H9 (cell line): ENCODE measurements at regions not wholly inside any gene's neighbourhood (a gene's known extent, or its start where the extent isn't known, plus 50 kb on each side); places are given as distances from the start of the nearest gene placed in this dataset.
"Not testable (repeated sequence)": the region's sequence is repeated elsewhere in the genome, so short reads cannot be mapped to it uniquely, and the experiment has no call there.

Source experiments
- DNase-seq: peaks from one replicate; pipeline ENCODE4 v3.0.0-alpha.2; 2017
- H2AFZ ChIP-seq: one replicate; pipeline ENCODE4 v1.6.1; 2013; ENCODE audit warnings: mild to moderate bottlenecking, low read length, control low read depth, moderate library complexity
- H2AK5ac ChIP-seq: 2 replicates; pipeline ENCODE4 v1.6.1; 2013; ENCODE audit warnings: low read length, control low read depth, mixed read lengths; ENCODE audit not compliant: insufficient read length
- H2BK120ac ChIP-seq: one replicate; pipeline ENCODE4 v1.6.1; 2013; ENCODE audit warnings: low read depth, mild to moderate bottlenecking, low read length, control low read depth, inconsistent platforms; ENCODE audit not compliant: poor library complexity, severe bottlenecking
- H2BK12ac ChIP-seq: 2 replicates; pipeline ENCODE4 v1.6.1; 2013; ENCODE audit warnings: low read length, control low read depth, mixed read lengths, low read depth; ENCODE audit not compliant: insufficient read length
- H2BK15ac ChIP-seq: 2 replicates; pipeline ENCODE4 v1.6.1; 2013; ENCODE audit warnings: low read depth, low read length, control low read depth
- H2BK20ac ChIP-seq: one replicate; pipeline ENCODE4 v1.6.1; 2013; ENCODE audit warnings: low read depth, mild to moderate bottlenecking, low read length, control low read depth, inconsistent platforms; ENCODE audit not compliant: poor library complexity, severe bottlenecking
- H2BK5ac ChIP-seq: 2 replicates; pipeline ENCODE4 v1.6.1; 2013; ENCODE audit warnings: low read length, control low read depth, mixed read lengths; ENCODE audit not compliant: insufficient read length
- H3K14ac ChIP-seq: 2 replicates; pipeline ENCODE4 v1.6.1; 2013; ENCODE audit warnings: low read length, control low read depth; ENCODE audit not compliant: insufficient read depth
- H3K18ac ChIP-seq: 2 replicates; pipeline ENCODE4 v1.6.1; 2013; ENCODE audit warnings: low read depth, mild to moderate bottlenecking, mixed read lengths, low read length, control low read depth; ENCODE audit not compliant: insufficient read length
- H3K23ac ChIP-seq: 2 replicates; pipeline ENCODE4 v1.6.1; 2013; ENCODE audit warnings: low read length, control low read depth, mixed read lengths, low read depth; ENCODE audit not compliant: insufficient read length
- H3K23me2 ChIP-seq: 2 replicates; pipeline ENCODE4 v1.6.1; 2013; ENCODE audit warnings: low read depth, mild to moderate bottlenecking, mixed read lengths, low read length, control low read depth; ENCODE audit not compliant: insufficient read length, poor library complexity, severe bottlenecking
- H3K27ac ChIP-seq: 2 replicates; pipeline ENCODE4 v1.5.1; 2013; ENCODE audit warnings: low read length, control low read depth, mixed read lengths, low read depth; ENCODE audit not compliant: insufficient read length
- H3K27me3 ChIP-seq: 2 replicates; pipeline ENCODE4 v1.6.1; 2013; ENCODE audit warnings: low read length, control low read depth, inconsistent platforms; ENCODE audit not compliant: insufficient read depth
- H3K4ac ChIP-seq: 2 replicates; pipeline ENCODE4 v1.6.1; 2013; ENCODE audit warnings: low read depth, mild to moderate bottlenecking, control low read depth, inconsistent platforms, low read length, moderate library complexity
- H3K4me1 ChIP-seq: 2 replicates; pipeline ENCODE4 v1.6.1; 2013; ENCODE audit warnings: low read length, control low read depth, inconsistent platforms; ENCODE audit not compliant: insufficient read depth
- H3K4me2 ChIP-seq: 2 replicates; pipeline ENCODE4 v1.6.1; 2013; ENCODE audit warnings: low read length, control low read depth, mixed read lengths; ENCODE audit not compliant: insufficient read length, insufficient read depth
- H3K56ac ChIP-seq: 2 replicates; pipeline ENCODE4 v1.6.1; 2013; ENCODE audit warnings: low read depth, mild to moderate bottlenecking, mixed read lengths, low read length, control low read depth; ENCODE audit not compliant: insufficient read length
- H3K79me1 ChIP-seq: 2 replicates; pipeline ENCODE4 v1.6.1; 2013; ENCODE audit warnings: low read depth, mild to moderate bottlenecking, moderate library complexity, low read length, control low read depth, inconsistent platforms; ENCODE audit not compliant: insufficient read depth, poor library complexity, severe bottlenecking
- H3K79me2 ChIP-seq: 2 replicates; pipeline ENCODE4 v1.6.1; 2013; ENCODE audit warnings: low read length, control low read depth, inconsistent platforms; ENCODE audit not compliant: insufficient read depth
- H3K9ac ChIP-seq: 2 replicates; pipeline ENCODE4 v1.6.1; 2013; ENCODE audit warnings: low read length, control low read depth, mixed read lengths; ENCODE audit not compliant: insufficient read length; ENCODE audit errors: extremely low read depth
- H3K9me3 ChIP-seq: one replicate; pipeline ENCODE4 v1.6.1; 2013; ENCODE audit warnings: low read depth, low read length, inconsistent platforms; ENCODE audit not compliant: control insufficient read depth
- H3T11ph ChIP-seq: one replicate; pipeline ENCODE4 v1.6.1; 2013; ENCODE audit warnings: mild to moderate bottlenecking, low read length, control low read depth, inconsistent platforms
- H4K20me1 ChIP-seq: one replicate; pipeline ENCODE4 v1.6.1; 2013; ENCODE audit not compliant: control insufficient read depth, insufficient read length, insufficient read depth
- H4K5ac ChIP-seq: 2 replicates; pipeline ENCODE4 v1.6.1; 2013; ENCODE audit warnings: low read depth, mild to moderate bottlenecking, mixed read lengths, low read length, control low read depth; ENCODE audit not compliant: insufficient read length
- H4K8ac ChIP-seq: replicated peaks from 2 replicates; pipeline ENCODE4 v1.6.1; 2013; ENCODE audit warnings: low read length, control low read depth, mixed read lengths, low read depth; ENCODE audit not compliant: insufficient read length
- H4K91ac ChIP-seq: 2 replicates; pipeline ENCODE4 v1.6.1; 2013; ENCODE audit warnings: low read depth, mild to moderate bottlenecking, moderate library complexity, mixed read lengths, low read length, control low read depth; ENCODE audit not compliant: insufficient read length
- H3K27ac Mint-ChIP-seq, 3 experiments: 2 replicates in 2 of 3; 3 replicates in 1 of 3; pipeline ENCODE4 v1.8.0; 2020 to 2021; ENCODE audit warnings: mixed read lengths in 3 of 3, mild to moderate bottlenecking in 1 of 3, moderate library complexity in 1 of 3
- H3K27me3 Mint-ChIP-seq: 2 replicates; pipeline ENCODE4 v1.8.0; 2021; ENCODE audit warnings: low read depth, mild to moderate bottlenecking, moderate library complexity, mixed read lengths
- H3K36me3 Mint-ChIP-seq, 3 experiments: 2 replicates in 2 of 3; 3 replicates in 1 of 3; pipeline ENCODE4 v1.8.0; 2020 to 2021; ENCODE audit warnings: low read depth in 3 of 3, mixed read lengths in 3 of 3; ENCODE audit not compliant: insufficient read depth in 1 of 3
- H3K4me1 Mint-ChIP-seq, 2 experiments: 2 replicates each; pipeline ENCODE4 v1.8.0; 2020; ENCODE audit warnings: mixed read lengths in 2 of 2
- H3K4me3 Mint-ChIP-seq, 2 experiments: 2 replicates in 1 of 2; 3 replicates in 1 of 2; pipeline ENCODE4 v1.8.0; 2020 to 2021; ENCODE audit warnings: mild to moderate bottlenecking in 2 of 2, mixed read lengths in 2 of 2, moderate library complexity in 1 of 2
- H3K9me3 Mint-ChIP-seq, 2 experiments: 2 replicates in 1 of 2; 3 replicates in 1 of 2; pipeline ENCODE4 v1.8.0; 2020; ENCODE audit warnings: mild to moderate bottlenecking in 2 of 2, mixed read lengths in 2 of 2, moderate library complexity in 1 of 2
- WGBS: extraction: QIAGEN DNeasy Blood & Tissue Kit; methylation state at CpG from one replicate; pipeline ENCODE4 v1.1.7; 2013; ENCODE audit warnings: missing lambda C conversion rate, low lambda C conversion rate, mixed read lengths; ENCODE audit not compliant: insufficient read length; ENCODE audit errors: extremely low coverage; 5-methylcytosine and 5-hydroxymethylcytosine counted together
- TF ChIP-seq, protein P1 (sequence below): fragments of 200-600 bp; sonication (generic); conservative IDR thresholded peaks from 3 replicates; pipeline ENCODE4 v1.8.0; 2021; ENCODE audit warnings: antibody characterized with exemption, mild to moderate bottlenecking

GRCh38 chr2:123853161-123853560 is 171.9 kb upstream of the CNTNAP5 start:
- Histone ChIP-seq H4K91ac (no peak overlapping the region), H3K18ac (no peak overlapping the region), H3K9me3 (no peaks in the 10 kb centered on the region), H2BK20ac (no peak overlapping the region), H3K4me1 (no peaks in the 10 kb centered on the region), H2BK12ac (no peak overlapping the region), H3K27ac (no peak overlapping the region), H3K56ac (no peak overlapping the region), H3K23me2 (no peaks in the 10 kb centered on the region), H3K9ac (no peak overlapping the region), H4K5ac (no peak overlapping the region), H3T11ph (no peak overlapping the region), H2BK15ac (no peak overlapping the region), H3K27me3 (no peaks in the 10 kb centered on the region), H4K8ac (no peak overlapping the region), H2AFZ (no peak overlapping the region), H3K4ac (no peak overlapping the region), H3K4me2 (no peak overlapping the region), H3K79me2 (no peaks in the 10 kb centered on the region), H4K20me1 (no peaks in the 10 kb centered on the region), H2BK120ac (no peak overlapping the region), H2AK5ac (no peak overlapping the region), H2BK5ac (no peak overlapping the region), H3K79me1 (no peaks in the 10 kb centered on the region), H3K23ac (no peak overlapping the region), H3K14ac (no peak overlapping the region)
- Mint-ChIP-seq H3K9me3 (peaks cover 20 to 28% of the 10 kb centered on the region in 2 experiments), H3K27me3 (no peaks in the 10 kb centered on the region), H3K27ac (no peak overlapping the region), H3K36me3 (peaks cover 9 to 25% (median 11%) of the 10 kb centered on the region in 3 experiments; a peak in 6 of 7 replicates), H3K4me1 (no peaks in the 10 kb centered on the region), H3K4me3 (no peak overlapping the region)
- WGBS, result no CpG with 5 or more reads among the region's 1 CpG
- TF ChIP-seq, protein P1, sequence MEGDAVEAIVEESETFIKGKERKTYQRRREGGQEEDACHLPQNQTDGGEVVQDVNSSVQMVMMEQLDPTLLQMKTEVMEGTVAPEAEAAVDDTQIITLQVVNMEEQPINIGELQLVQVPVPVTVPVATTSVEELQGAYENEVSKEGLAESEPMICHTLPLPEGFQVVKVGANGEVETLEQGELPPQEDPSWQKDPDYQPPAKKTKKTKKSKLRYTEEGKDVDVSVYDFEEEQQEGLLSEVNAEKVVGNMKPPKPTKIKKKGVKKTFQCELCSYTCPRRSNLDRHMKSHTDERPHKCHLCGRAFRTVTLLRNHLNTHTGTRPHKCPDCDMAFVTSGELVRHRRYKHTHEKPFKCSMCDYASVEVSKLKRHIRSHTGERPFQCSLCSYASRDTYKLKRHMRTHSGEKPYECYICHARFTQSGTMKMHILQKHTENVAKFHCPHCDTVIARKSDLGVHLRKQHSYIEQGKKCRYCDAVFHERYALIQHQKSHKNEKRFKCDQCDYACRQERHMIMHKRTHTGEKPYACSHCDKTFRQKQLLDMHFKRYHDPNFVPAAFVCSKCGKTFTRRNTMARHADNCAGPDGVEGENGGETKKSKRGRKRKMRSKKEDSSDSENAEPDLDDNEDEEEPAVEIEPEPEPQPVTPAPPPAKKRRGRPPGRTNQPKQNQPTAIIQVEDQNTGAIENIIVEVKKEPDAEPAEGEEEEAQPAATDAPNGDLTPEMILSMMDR, result no peak
- no peak for DNase-seq

DNA sequence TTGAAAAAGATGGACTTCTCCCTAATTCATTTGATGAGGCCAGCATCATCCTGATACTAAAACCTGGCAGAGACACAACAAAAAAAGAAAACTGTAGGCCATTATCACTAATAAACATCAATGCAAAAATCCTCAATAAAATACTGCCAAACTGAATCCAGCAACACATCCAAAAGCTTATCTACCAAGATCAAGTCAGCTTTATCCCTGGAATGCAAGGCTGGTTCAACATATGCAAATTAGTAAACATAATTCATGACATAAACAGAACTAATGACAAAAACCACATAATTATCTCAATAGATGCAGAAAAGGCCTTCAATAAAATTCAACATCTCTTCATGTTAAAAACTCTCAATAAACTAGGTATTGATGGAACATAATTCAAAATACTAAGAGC is 166.1 kb upstream of the CNTNAP5 start:
- H3T11ph ChIP-seq, H3K4me2 ChIP-seq, H4K8ac ChIP-seq, H3K4me1 Mint-ChIP-seq, H4K5ac ChIP-seq, H3K9ac ChIP-seq, H3K23me2 ChIP-seq, H3K18ac ChIP-seq, H2BK12ac ChIP-seq, H3K27me3 Mint-ChIP-seq, H3K4me3 Mint-ChIP-seq, H3K27ac Mint-ChIP-seq, H3K27me3 ChIP-seq, H3K79me2 ChIP-seq, H3K56ac ChIP-seq, H2BK5ac ChIP-seq, H2AK5ac ChIP-seq, H4K91ac ChIP-seq, H3K14ac ChIP-seq, H3K27ac ChIP-seq, H2BK120ac ChIP-seq, H2BK20ac ChIP-seq, H3K4me1 ChIP-seq, H3K9me3 ChIP-seq, H3K4ac ChIP-seq, H2AFZ ChIP-seq, H2BK15ac ChIP-seq, H4K20me1 ChIP-seq, H3K23ac ChIP-seq, DNase-seq, H3K79me1 ChIP-seq: not testable (repeated sequence)
- Mint-ChIP-seq H3K9me3 (peaks cover 13 to 20% of the 10 kb centered on the region in 2 experiments), H3K36me3 (peaks cover 3 to 22% (median 6%) of the 10 kb centered on the region in 3 experiments; a peak in 6 of 7 replicates)
